GM21576 (cell line): ENCODE measurements at regions not wholly inside any gene's neighbourhood (a gene's known extent, or its start where the extent isn't known, plus 50 kb on each side); places are given as distances from the start of the nearest gene placed in this dataset.

Source experiments
- ATAC-seq: cut with Tn5 transposase; IDR thresholded peaks from one replicate; pipeline ENCODE4 v1.9.1; 2021; ENCODE audit warnings: mild to moderate bottlenecking, moderate library complexity; ENCODE audit not compliant: unreplicated experiment

- no peak for ATAC-seq
Measured at GRCh38 chr14:104318558-104319490, 180.4 kb downstream of the KIF26A start.

DNA sequence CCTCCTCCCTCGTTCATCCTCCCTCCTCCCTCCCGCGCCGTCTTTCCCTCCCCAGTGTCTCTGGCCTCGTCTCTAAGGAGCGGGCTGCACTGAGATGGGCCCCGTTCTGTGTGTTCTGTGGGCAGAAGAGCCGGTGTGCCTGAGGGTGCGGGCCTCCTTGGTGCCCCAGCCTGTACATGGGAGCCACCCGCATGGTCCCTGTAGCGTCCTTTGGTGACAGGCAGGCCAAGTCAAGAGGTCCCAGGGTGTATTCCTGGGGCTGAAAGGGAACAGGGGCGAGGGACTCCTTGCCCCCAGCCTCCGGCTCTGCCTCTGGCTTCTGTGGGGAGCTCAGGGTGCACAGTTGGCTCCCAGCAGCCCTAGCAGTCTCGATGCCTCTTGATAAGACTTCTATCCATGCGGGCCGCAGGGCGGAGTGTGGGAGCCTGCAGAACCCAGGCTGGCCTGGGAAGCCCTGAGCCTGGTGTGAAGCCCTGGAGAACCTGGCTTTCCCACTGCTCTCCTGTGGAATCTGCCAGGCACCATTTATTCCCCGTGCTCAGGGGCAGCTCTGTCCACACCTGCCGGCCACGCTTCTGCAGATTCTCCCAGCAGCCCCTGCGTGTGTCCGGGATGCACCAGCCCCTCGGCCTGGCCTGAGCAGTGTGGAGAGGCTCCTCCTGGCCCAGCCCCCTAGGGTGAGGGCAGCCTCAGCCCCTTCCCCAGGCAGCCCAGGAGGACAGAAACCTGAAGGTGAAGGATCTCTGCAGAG is 181.3 kb downstream of the KIF26A start:
- no peak for ATAC-seq

- no peak for ATAC-seq
Measured at GRCh38 chr14:104320611-104321086, 182.3 kb downstream of the KIF26A start.

DNA sequence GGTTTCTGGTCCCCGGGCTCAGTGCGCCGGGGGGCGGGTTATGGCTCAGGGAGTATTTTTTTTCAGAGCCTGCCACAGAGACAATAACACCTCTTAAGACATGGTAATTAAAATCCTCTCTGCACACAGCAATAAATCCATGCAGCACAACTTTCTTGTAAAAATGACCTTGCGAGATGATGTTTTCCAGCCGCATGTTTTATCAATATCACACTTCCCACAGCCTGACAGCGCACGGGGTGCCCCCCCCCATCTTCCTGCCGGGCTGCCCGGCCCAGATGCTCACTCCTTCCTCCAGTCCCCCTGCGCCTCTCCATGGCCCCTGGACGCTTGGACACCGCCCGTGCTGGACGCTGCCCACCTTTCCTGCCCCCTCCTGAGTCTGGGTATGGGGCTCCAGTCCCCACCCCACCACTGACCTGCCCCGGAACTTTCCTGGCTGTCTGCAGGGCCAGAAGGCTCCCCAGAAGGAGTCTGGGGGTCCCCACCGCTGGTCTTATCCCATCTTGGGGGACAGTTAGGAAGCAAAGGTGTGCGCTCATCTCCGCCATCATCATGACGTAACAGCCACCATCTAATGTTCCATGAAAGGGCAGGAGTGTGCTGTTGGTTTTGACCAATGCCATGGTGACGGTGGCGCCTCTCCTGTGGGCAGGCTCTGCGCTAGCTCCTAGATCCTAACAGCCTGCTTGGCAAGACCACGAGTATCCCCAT is 182.9 kb downstream of the KIF26A start:
- ATAC-seq = no peak

DNA sequence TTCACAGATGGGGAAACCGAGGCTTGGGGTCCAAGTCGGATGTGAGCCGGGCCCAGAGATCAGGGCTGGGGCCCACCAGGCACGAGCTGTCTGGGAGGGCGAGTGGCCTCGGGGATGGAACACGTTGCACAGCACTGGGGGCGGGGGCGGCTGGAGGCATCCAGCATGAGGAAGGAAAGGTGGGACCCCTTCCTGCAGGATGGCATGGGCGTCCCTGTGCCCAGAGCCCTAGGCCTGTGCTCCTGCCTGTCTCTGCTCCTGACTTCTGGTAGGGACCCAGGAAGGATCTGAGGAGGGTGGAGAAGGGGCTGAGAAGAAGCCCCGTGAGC is 183.4 kb downstream of the KIF26A start:
- no peak for ATAC-seq

- no peak for ATAC-seq
Measured at GRCh38 chr14:104322531-104323366, 184.4 kb downstream of the KIF26A start.

- no peak for ATAC-seq
Measured at GRCh38 chr14:104323551-104324175, 185.3 kb downstream of the KIF26A start.

DNA sequence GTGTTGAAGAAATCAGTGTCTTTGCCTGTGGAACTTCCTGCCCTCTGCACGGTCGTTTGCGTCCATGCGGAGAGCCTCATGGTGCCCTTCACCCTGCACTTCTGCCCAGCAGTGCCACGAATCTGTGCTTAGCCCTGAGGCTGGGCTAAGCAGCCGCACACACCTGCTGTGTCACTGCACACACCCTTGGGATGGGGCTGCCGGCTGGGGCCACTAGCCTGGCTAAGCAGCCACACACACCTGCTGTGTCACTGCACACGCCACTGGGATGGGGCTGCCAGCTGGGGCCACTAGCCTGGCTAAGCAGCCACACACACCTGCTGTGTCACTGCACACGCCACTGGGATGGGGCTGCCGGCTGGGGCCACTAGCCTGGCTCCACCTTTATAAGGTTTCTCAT is 188.5 kb downstream of the KIF26A start:
- no peak for ATAC-seq

GRCh38 chr14:104328607-104329006 is 190.2 kb downstream of the KIF26A start:
- no peak for ATAC-seq

DNA sequence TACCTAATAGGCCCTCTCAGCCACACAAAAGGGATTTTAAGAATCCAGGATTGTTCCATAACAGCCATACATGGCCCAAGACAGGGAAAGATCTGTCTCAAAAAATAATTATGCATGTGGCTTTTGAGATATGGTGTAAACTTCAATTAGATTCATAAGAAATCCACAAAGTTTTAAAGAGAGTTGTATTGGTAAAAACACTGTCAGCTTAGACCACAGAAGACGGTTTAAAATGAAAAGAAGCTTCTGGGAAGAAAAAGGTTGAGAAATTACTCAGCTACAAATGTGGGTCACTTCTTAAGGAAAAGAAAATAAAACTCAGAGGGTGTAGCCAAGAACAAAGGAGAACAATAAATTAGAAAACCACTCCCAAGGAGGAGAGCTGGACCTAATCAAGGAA is 191.4 kb downstream of the KIF26A start:
- no peak for ATAC-seq

- no peak for ATAC-seq
Measured at GRCh38 chr14:104331871-104332605, 193.7 kb downstream of the KIF26A start.

DNA sequence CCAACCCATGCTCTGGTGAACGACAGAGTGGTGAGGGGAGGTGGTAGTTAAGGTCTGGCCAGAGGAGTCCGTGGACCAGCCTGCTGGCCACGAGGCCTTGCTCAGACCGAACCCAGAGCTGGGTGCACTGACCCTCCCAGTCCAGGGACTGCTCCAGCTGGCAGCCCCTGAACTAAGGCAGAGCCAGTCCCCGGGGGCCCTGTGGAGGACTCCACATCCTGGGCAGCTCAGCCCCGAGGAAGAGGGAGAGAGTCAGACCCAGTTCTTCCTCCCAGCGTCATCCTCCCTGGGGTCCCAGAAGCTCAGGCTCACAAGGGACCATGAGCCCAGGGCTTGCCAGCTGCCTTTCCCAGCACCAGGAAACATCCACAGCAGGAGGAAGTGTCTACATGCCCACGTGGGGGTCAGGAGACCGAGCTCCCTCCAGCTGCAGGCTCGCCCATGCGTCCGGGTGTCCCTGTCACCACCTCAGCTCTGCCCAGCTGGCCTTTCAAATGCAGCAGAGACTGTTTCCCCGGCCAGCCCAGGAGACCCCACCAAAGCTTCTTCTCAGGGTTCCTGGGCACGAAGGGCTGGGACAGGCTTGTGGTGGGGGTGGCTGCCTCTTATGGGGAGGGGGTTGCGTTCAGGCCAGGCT is 194.4 kb downstream of the KIF26A start:
- no peak for ATAC-seq

DNA sequence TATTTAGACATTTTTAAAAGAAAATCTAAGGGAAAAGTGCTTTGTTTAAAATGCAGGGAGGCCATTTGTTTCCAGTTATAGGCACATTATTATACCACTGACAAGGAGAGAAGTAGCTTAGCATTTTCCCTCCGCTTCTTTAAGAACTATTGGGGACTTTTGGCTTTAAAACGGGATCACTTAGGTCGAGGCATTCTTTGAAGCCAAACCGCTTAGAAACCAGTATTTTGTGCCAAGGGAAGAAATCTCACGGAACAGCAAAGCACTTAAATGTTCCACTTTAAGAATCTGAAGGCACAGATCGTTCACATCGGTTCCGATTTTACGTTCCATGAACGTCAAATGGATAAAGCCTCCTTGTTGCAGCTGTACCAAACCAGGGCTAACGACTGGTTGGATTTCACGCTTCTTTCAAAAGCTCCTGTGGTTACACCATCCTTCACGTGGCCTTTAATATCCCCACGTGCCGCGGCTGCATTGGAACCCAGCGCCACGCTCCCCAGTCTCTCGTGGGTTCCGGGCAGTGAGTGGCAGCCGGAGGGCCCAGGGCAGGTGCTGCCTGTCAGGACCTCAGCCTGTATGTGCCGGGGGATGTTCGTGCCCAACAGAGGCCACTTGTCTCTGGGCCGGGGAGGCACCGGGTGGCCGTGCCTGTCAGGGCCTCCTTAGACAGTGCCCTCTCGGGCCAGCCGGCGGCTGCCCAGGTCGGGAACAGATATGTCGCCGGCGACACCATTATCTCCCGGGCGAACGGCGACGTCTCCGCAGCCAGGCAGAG is 195.4 kb downstream of the KIF26A start:
- ATAC-seq = no peak

DNA sequence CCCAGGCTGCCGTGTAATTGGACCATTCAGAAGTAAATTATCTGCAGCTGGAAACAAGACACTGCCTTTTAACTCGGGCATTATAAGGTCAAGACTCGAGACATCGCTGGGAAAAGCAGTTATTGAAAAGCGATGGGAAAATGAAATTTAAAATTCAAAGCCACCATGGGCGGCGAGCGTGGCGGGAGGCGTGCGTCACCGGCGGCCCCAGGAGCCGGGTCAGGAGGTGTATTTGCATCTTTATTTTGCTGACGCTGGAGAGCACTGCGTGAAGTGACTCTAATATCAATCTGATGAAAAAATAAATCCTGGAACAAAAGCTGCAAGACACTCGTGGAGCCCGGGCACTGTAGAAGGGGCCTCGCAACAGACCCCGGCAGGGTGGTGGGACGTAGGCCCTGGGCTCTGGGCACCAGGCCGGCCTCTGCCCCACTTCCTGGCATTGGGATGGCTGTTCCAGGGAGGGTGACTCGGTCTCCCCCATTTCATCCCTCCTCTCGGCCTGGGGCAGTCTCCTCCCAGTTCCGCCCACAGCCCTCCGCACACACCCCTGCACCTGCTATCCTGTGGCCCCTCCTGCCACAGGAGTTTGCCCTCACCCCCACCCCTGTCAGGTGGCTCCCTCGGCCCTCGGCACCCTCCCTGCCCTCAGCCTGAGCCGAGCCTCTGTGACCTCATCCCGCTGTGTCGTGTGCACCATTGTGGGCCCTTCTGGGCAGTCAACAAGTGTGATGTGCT is 196.2 kb downstream of the KIF26A start:
- ATAC-seq = no peak

DNA sequence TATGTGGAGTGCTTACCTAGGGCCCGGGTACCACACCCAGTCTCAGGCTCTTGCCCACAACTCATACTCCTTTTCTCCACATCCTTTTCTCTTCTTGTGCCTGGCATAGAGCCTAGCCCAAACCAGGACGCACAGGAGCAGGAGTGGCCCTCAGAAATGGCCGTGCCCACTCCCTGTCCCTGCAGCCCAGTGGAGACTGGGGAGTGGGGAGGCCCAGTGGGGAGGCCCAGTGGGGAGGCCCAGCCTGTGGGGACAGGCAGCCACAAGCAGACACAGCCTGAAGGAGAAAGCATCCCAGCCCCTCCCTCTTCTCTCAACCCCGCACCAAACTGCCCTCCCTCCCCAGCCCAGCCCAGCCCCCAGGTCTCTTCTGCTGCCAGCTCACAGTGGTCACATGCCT is 196.8 kb downstream of the KIF26A start:
- ATAC-seq = no peak

DNA sequence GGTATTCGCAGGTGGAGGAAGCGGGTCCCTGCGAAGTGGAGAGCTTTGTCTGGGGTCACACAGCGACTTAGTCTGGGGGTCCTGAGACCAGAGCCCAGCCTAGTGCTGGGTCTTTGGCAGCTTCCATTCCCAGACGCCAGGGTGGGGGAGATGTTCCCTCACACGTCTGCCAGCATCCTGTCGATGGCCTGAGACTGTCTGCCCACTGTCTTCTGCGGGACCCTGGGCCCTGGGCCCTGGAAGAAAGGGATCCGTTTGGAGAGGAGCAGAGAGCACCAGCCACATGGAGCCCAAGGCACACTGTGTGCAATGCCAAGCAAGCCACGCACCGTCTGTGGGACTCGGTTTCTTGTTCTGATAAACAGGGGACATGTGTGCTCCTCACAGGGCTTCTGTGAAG is 197.2 kb downstream of the KIF26A start:
- ATAC-seq = no peak

- ATAC-seq = no peak
Measured at GRCh38 chr14:104337351-104337750, 199.0 kb downstream of the KIF26A start.
